Skeletal muscle satellite cell (primary cell): ENCODE measurements at regions not wholly inside any gene's neighbourhood (a gene's known extent, or its start where the extent isn't known, plus 50 kb on each side); places are given as distances from the start of the nearest gene placed in this dataset.
"Not testable (repeated sequence)": the region's sequence is repeated elsewhere in the genome, so short reads cannot be mapped to it uniquely, and the experiment has no call there.

Experiments used
- H3K27me3 ChIP-seq: 2 replicates; pipeline ENCODE4 v1.7.0; 2013; ENCODE audit warnings: low read length; ENCODE audit not compliant: control insufficient read depth, insufficient read depth
- H3K36me3 ChIP-seq: 2 replicates; pipeline ENCODE4 v1.7.0; 2013; ENCODE audit warnings: mild to moderate bottlenecking, control low read depth, low read length; ENCODE audit not compliant: insufficient read depth
- H3K4me1 ChIP-seq: 2 replicates; pipeline ENCODE4 v1.7.0; 2013; ENCODE audit warnings: low read length; ENCODE audit not compliant: control insufficient read depth, insufficient read depth
- H3K4me2 ChIP-seq: 2 replicates; pipeline ENCODE4 v1.7.0; 2013; ENCODE audit warnings: mild to moderate bottlenecking, low read length
- H3K4me3 ChIP-seq: 2 replicates; pipeline ENCODE4 v1.7.0; 2013; ENCODE audit warnings: low read length
- H3K9ac ChIP-seq: 2 replicates; pipeline ENCODE4 v1.7.0; 2013; ENCODE audit warnings: mild to moderate bottlenecking, low read depth, low read length, moderate library complexity
- H3K9me3 ChIP-seq: replicated peaks from 2 replicates; pipeline ENCODE4 v1.7.0; 2013; ENCODE audit warnings: mild to moderate bottlenecking, control low read depth, low read length

- Histone ChIP-seq H3K9me3 (peaks cover 4% of the 10 kb centered on the region), H3K4me2 (no peak overlapping the region), H3K4me1 (no peaks in the 10 kb centered on the region), H3K27me3 (no peaks in the 10 kb centered on the region), H3K9ac (no peak overlapping the region), H3K4me3 (no peak overlapping the region), H3K36me3 (no peaks in the 10 kb centered on the region)
These were observed 1818.5 kb upstream of the ADGRL3 start for GRCh38 chr4:59381591-59381990.

GRCh38 chr4:59387759-59388758, 1812.1 kb upstream of the ADGRL3 start:
- Histone ChIP-seq H3K9ac (no peak overlapping the region), H3K4me3 (no peak overlapping the region), H3K4me2 (no peak overlapping the region), H3K4me1 (no peaks in the 10 kb centered on the region), H3K9me3 (no peaks in the 10 kb centered on the region), H3K36me3 (no peaks in the 10 kb centered on the region), H3K27me3 (no peaks in the 10 kb centered on the region)

- Histone ChIP-seq H3K4me2 (no peak overlapping the region), H3K36me3 (no peaks in the 10 kb centered on the region), H3K4me1 (no peaks in the 10 kb centered on the region), H3K4me3 (no peak overlapping the region), H3K9ac (no peak overlapping the region), H3K27me3 (no peaks in the 10 kb centered on the region), H3K9me3 (no peaks in the 10 kb centered on the region)
These were observed 1806.3 kb upstream of the ADGRL3 start for GRCh38 chr4:59393780-59394179.

- no peak overlapping the region for H3K4me2 ChIP-seq
- no peak overlapping the region for H3K4me3 ChIP-seq
- no peaks in the 10 kb centered on the region for H3K27me3 ChIP-seq
- no peak overlapping the region for H3K9ac ChIP-seq
- H3K9me3 ChIP-seq: no peaks in the 10 kb centered on the region
- no peaks in the 10 kb centered on the region for H3K4me1 ChIP-seq
- H3K36me3 ChIP-seq: no peaks in the 10 kb centered on the region
These were observed 1799.8 kb upstream of the ADGRL3 start for GRCh38 chr4:59400334-59400733.

- H3K36me3 ChIP-seq: no peaks in the 10 kb centered on the region
- no peaks in the 10 kb centered on the region for H3K27me3 ChIP-seq
- H3K4me2 ChIP-seq: no peak overlapping the region
- no peaks in the 10 kb centered on the region for H3K4me1 ChIP-seq
- no peak overlapping the region for H3K9ac ChIP-seq
- no peak overlapping the region for H3K4me3 ChIP-seq
- H3K9me3 ChIP-seq: no peaks in the 10 kb centered on the region
These were observed 1790.5 kb upstream of the ADGRL3 start for GRCh38 chr4:59409647-59410046.

- Histone ChIP-seq H3K36me3 (no peaks in the 10 kb centered on the region), H3K27me3 (no peaks in the 10 kb centered on the region), H3K4me3 (no peak overlapping the region), H3K9ac (no peak overlapping the region), H3K9me3 (no peaks in the 10 kb centered on the region), H3K4me2 (no peak overlapping the region), H3K4me1 (no peaks in the 10 kb centered on the region)
These were observed 1787.4 kb upstream of the ADGRL3 start for GRCh38 chr4:59412739-59413138.

GRCh38 chr4:59455751-59456150, 1744.4 kb upstream of the ADGRL3 start:
- no peaks in the 10 kb centered on the region for H3K9me3 ChIP-seq

GRCh38 chr4:59457576-59457975, 1742.5 kb upstream of the ADGRL3 start:
- no peaks in the 10 kb centered on the region for H3K4me1 ChIP-seq
- no peak overlapping the region for H3K4me3 ChIP-seq
- no peak overlapping the region for H3K4me2 ChIP-seq
- no peaks in the 10 kb centered on the region for H3K27me3 ChIP-seq
- no peak overlapping the region for H3K9ac ChIP-seq
- H3K9me3 ChIP-seq: no peaks in the 10 kb centered on the region
- H3K36me3 ChIP-seq: no peaks in the 10 kb centered on the region

More at GRCh38 chr4:59455751-59456150, 1744.4 kb upstream of the ADGRL3 start:
- Histone ChIP-seq H3K4me3 (no peak overlapping the region), H3K4me1 (no peaks in the 10 kb centered on the region), H3K36me3 (no peaks in the 10 kb centered on the region), H3K4me2 (no peak overlapping the region), H3K27me3 (no peaks in the 10 kb centered on the region), H3K9ac (no peak overlapping the region)

- Histone ChIP-seq H3K4me1 (no peaks in the 10 kb centered on the region), H3K9ac (no peak overlapping the region), H3K27me3 (no peaks in the 10 kb centered on the region), H3K4me3 (no peak overlapping the region), H3K4me2 (no peak overlapping the region), H3K9me3 (no peaks in the 10 kb centered on the region), H3K36me3 (no peaks in the 10 kb centered on the region)
These were observed 1715.2 kb upstream of the ADGRL3 start for GRCh38 chr4:59484944-59485343.

- H3K4me1 ChIP-seq: no peaks in the 10 kb centered on the region
- no peak overlapping the region for H3K4me2 ChIP-seq
- no peaks in the 10 kb centered on the region for H3K27me3 ChIP-seq
- no peaks in the 10 kb centered on the region for H3K9me3 ChIP-seq
- no peaks in the 10 kb centered on the region for H3K36me3 ChIP-seq
- H3K9ac ChIP-seq: no peak overlapping the region
- H3K4me3 ChIP-seq: no peak overlapping the region
These were observed 1700.0 kb upstream of the ADGRL3 start for GRCh38 chr4:59500103-59500502.

GRCh38 chr4:59503731-59504130, 1696.4 kb upstream of the ADGRL3 start:
- H3K27me3 ChIP-seq: no peaks in the 10 kb centered on the region

GRCh38 chr4:59511809-59512208, 1688.3 kb upstream of the ADGRL3 start:
- not testable (repeated sequence) for H3K9ac ChIP-seq, H3K4me2 ChIP-seq, H3K4me3 ChIP-seq, H3K36me3 ChIP-seq, H3K9me3 ChIP-seq, H3K27me3 ChIP-seq, H3K4me1 ChIP-seq

More at GRCh38 chr4:59503731-59504130, 1696.4 kb upstream of the ADGRL3 start:
- Histone ChIP-seq H3K4me3 (no peak overlapping the region), H3K9me3 (no peaks in the 10 kb centered on the region), H3K9ac (no peak overlapping the region), H3K36me3 (no peaks in the 10 kb centered on the region), H3K4me1 (no peaks in the 10 kb centered on the region), H3K4me2 (no peak overlapping the region)
